Muscle of back (tissue), 3 donors: ENCODE measurements at regions not wholly inside any gene's neighbourhood (a gene's known extent, or its start where the extent isn't known, plus 50 kb on each side); places are given as distances from the start of the nearest gene placed in this dataset.
A peak's percentile ranks its signal among the peaks of the same experiment; 100 is the strongest.

Source experiments
- DNase-seq, 3 donors: peaks; one replicate each; pipeline versions ENCODE4 v3.0.0 to v3.0.0-alpha.2; 2013

DNA sequence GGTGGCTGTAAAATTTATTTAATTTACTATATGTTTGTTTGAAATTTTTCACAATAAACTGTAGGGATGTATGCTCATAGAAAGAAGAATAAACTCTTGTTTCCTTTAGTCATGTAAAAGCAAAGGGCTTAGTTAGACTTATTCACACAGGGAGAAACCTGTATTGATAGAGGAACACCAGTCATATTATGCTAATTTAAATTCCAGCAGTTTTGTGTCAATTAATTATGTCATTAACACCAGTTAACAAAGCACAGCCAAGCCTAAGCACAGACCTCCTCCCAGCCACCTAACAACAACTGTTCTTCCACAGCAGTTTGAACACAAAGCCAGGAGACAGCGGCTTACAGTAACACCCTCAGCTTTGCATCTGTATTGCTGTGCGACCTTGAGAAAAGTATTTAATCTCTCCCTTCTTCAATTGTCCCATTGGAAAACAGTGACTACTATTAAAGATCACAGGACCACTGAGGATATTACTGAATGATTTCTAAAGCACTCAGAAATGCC lies 260.8 kb upstream of the RRP15 start:
- DNase-seq: no peak

DNA sequence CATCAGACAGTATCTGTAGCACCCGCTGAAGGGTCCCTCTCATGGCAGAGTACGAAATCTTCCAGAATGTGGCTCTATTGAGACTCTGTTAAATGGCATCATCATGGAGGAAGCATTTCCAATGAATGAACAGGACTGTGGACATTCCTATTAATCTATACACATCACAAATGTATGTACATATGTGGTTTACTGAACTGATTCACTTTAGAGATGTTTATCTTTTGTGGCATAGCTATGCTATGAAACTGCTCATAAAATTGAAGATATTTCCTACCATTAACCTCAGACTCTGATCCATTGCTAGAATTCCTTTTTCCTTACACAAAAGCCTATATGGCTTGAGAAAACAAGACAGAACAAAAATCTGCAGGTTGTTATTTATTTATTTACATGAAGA lies 259.6 kb upstream of the RRP15 start:
- peak in 1 of 3 donors; percentile 45 for DNase-seq

DNA sequence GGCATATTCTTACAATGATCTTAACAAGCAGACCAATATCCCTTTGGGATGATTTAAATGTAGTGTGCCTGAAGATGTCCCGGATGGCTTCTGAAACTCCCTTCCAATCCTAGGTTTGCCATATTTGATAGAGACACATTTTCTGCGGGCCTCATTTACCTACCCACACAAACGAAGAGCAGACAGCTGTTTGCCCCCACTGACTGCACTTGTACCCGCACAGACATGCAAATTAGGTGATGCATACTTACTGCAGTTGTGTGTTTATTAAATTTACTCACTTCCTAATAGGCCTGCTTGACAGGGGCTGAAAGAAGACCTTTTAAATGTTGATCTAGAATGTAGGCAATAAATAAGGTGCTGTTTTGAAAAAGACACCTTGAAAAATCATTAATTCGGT lies 257.9 kb upstream of the RRP15 start:
- DNase-seq: no peak

DNA sequence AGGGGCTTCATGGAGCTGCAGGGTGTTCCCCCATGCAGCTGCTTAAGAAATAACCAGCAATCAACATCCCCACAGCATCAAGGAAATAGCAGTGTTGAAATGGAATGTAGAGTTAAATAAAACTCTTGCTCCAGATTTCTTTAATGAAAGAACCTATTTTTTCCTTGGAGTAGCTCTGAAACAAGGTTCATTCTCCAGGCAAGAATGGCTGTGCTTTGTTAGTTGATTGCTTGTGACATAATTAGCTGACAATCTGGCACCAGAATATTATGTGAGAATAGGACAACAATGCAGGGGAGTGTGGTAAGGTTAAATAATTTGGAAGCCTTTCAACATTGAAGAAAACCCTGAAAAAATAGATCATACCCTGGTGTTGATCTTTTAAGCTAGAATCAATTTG lies 254.2 kb upstream of the RRP15 start:
- DNase-seq: no peak

DNA sequence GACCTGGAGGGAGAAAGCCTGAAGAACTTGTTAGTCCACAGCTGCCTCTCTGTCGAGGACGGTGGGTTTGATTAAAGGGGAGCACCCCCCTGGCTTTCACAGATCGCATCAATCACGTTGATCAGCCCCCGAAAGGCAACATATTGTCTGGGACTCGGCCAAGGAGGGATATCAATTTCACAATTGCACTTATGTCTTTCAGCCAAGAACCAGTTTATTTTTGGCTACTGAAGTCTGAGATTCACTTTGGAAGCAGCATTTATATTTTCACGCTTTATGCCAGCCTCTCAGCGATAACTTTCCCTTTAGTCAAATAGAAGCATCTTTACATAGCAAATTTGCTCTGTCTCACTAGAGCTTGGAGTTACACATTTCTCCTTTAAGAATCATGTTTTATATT lies 253.2 kb upstream of the RRP15 start:
- DNase-seq: peak in 2 of 3 donors; percentile 6 to 7

DNA sequence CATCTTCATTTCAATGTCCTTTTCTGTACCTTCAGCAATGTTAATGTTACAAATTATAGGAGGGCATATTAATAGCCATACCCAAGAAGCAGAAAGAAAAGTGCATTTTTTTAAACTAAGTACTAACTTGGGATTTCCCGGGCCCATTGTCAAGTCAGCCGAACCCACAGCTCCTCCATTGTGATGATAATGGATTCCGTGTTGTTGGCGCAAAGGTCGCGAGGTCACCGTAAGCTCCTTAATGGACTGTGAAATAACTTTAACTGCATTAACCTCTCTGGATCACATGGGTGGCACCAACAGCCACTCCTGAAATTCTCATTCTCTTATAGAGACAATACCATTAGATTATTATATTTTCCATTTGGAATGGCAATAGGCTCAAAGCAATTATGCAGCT lies 250.6 kb upstream of the RRP15 start:
- no peak for DNase-seq

DNA sequence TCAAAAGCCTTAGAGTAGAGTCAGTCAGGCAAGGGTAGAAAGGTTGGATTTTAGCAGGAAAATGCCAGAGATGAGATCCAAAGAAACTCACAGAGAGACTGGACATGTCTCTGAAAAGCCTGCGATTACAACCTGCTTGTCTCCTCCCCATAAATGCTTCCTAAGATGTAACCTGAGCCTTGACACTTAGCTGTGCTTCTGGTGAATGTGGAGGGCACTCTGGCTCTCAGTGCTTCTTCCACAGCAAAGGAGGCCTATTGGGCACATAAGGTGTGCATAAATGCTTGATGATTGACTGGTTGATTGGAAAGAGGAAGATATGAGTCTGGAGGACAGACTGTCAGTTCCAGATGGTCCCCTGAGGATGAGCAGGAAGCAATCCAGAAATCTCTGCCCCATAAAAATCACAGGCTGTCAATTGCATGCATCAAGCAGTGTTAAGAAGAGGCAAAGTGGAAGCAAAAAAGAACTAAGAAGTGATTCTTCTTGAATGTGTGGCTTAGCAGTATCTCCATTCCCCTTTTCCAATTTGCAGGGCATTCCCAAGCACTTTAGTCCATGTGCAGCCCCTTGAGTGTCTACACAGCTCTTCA lies 236.2 kb upstream of the RRP15 start:
- DNase-seq: no peak

DNA sequence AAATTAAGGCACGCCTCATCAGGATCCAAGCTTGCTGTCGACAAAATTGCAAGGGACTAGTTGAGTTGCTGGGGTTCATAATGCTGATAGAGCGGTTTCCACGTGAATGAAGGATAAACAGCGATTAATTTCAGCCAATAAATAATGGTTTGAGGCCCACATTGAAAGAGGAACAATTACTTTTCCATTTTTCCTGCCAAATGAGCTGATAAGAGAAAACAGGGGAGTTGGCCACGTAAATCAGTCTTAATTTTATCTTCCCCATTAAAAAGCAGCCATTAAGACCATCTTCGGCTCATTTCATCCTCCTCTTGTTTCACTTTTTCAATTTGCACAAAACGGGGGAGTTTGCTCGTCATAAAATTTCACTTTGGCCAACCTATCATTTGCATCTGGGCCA lies 235.5 kb upstream of the RRP15 start:
- no peak for DNase-seq

DNA sequence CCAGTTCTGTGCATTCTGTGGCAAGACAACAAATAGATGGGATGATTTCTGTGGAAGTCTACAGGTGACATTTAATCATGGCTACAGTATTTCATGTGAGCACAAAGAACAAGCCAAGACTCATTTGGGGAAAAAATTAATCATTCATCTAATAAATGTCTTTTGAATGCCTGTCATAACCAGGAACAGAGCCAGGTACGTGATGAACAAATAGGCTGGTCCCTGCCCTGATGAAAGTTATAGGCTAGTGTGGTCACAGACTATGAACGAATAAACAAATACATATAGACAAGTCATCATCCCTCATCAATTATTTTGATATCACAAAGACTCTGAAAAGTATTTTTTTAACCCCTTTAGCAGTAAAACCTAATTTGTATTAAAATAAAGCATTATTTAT lies 226.4 kb upstream of the RRP15 start:
- DNase-seq: no peak

DNA sequence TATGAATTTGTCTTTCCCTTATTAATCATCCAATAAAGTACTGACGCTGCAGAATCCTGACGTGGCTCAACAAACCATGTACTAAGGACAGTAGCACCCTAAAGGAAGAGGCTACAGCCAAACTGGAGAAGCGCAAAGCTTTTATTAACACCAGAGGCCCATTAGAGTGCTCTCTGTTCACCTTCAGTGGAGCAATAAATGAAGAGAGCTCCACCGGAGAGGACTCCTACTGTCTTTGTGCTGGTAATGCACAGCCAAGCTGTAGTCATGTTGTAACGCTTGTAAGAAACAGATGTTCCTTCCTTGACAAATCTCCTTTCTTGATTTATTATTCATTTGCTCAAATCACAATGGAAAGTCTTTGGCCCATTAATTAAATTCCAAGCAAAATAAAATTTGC lies 220.7 kb upstream of the RRP15 start:
- DNase-seq: no peak

DNA sequence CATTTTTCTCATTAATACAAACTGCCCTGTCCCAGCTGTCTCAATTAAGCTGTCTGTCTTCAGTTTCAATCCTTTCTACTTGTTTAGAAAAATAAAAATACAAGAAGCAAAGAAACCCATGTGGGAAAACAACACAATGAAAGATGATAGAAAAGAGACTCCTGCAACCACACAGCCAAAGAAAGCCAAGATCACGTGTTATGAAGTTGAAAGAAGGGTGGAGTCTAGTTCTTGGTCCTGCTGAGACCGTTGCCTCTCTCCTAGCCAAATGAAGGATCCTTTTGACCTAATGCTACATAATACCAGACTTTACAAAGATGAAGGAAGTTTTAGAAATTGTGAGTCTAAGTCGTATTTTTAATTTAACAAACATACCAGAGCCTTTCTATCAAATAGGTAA lies 218.8 kb upstream of the RRP15 start:
- no peak for DNase-seq

DNA sequence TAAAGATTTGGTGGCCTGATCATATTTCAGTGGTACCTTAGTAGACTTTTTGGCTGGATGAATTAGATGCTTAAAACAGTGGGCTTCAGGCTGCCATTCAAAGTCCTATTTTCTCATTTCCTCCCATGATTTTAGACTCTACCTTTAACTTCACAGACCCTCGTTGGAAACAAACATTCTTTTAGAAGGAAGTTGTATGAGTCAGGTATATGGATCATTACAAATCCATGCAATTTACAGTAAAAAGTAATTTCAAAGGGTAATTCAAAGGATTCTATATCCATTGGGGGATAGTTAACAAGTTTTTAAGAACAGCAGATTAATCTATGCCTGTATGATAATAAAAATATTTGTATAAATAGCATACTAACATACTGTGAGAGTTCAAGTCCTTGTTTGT lies 216.9 kb upstream of the RRP15 start:
- no peak for DNase-seq

DNA sequence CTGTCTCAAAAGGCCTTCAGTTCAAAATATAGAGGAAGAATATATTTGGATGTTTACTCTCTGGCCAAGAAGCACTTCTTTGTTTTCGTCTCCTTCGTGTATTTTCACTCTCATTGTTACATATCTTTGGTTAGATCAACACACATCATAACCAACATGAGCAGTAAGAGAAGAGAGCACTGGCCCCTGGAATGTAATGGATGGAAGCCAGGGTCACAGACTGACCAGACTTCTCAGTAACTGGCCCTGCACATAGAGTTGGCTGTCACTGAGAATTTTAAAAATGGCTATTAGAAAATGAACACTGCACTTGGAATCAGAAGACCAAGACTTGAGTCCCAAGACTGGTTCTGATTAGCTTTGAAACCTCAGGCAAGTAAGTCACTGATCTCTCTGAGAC lies 215.9 kb upstream of the RRP15 start:
- no peak for DNase-seq

DNA sequence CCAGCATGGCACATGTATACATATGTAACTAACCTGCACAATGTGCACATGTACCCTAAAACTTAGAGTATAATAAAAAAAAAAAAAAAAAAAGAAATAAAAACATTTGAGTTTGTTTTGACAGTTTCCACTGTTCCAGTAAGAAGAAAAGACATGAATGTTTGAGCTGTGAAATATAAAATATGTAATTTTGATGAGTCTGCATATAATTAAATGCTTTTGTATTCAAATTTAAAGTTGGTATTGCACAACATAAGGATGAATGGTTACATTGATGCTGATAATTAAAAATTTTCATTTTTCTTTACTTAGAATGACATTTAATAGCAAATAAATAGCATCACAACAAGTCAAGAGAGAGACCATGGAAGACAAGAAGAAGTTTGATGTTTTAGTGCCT lies 212.0 kb upstream of the RRP15 start:
- no peak for DNase-seq

DNA sequence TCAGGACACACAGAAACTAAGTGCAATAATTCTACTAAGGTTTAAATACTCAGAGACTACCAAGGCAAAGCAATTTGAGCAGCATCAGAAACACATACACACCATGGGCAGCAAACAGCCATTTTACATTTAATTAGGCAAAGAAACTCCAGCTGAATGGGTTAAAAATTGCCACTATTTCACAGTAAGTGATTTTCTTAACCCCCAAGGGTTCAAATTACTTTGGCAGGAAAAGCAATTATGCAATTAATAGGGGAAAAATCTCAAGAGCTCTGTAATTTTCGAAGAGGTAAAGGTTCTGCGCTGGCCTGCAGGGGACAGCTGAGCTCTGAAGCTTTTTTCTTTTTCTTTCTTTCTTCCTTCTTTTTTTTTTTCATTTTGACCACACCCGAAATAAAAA lies 206.2 kb upstream of the RRP15 start:
- DNase-seq: no peak

DNA sequence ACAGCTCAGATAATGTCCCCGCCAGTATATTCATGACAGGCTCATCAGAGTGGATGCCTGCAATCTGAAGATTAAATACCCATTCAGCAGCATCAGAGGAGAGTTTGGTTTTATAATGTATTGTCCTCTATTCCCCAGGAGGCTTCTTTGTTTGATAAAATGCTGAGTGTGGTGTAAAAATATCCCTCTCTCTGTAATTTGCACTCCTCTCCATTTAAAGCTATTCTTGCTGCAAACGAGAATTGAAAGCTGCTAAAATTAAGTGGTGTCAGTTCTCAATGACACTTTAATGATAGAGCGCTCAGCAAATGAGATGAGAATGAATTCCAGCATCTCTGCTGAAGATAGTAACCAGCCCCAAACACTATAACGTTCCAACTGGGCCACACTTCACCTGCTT lies 205.7 kb upstream of the RRP15 start:
- no peak for DNase-seq

DNA sequence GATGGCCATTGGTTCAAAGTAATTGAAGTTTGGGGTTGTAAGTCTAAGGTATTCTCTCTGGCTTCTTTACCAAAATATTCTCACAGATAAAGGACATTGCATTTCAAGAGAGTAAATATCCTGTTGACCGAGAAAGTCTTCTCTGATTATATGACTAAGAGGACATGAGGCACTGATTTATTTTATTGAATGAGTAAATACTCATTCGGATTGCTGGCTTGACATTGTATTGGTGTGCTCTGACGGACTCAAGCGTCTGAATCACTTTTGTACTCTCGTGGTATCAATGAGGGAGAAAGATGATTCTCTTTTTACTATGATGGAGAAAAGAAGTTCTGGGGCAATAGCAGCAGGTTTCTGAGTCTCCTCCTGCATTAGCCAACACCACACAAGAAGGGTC lies 205.3 kb upstream of the RRP15 start:
- no peak for DNase-seq

DNA sequence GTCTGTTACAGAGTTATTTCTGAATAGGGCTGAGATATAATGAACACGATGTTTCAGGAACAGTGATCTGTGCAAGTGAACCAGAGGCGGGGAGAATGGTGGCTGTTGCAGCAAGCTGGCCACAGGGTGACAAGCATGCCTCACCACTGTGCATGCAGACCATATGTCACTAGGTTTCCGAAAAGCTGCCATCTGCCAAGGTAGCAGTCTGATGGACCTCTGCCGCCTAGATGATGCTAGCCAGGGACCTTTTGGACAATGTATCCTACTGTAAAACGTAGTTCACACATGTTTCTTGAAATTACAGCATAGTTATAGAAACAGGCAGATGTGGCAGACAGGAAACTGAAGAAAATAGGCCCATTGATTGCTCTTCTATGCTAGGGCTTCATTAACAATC lies 204.2 kb upstream of the RRP15 start:
- DNase-seq: no peak

DNA sequence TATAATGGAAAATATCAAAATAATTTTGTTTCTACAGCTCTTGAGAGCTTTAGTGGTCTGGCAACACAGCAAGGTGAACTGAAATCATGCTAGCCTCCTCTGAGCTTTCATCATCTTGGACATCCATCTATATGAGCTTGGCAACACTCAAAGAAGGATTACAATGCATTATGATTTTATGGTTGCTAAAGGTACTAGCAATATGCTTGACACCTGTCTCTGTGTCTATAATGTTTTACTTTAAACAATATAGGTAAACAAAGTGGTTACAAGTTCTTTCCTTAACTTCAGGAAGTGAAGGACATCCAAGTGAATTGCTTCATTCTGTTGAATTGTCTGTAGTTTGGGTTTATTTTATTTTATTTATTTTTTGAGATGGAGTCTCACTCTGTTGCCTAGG lies 203.7 kb upstream of the RRP15 start:
- DNase-seq: no peak

DNA sequence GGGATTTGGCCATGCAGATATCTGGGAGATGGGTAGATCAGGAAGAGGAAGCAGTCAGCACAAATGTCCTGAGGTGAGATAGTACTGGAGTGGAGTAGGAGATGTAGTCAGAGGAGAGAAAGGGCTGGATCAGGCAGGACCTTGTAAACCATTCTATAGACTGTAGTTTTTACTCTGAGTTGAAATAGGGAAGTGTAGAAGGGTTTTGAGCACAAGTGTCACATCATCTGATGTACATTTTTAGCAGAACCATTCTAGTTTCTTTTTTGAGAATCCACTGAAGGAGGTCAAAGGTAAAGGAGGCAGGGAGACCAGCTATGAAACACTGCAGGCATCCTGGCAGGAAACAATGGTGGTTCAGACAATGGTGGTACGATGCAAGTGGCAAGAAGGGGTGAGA lies 194.6 kb upstream of the RRP15 start:
- DNase-seq: no peak

DNA sequence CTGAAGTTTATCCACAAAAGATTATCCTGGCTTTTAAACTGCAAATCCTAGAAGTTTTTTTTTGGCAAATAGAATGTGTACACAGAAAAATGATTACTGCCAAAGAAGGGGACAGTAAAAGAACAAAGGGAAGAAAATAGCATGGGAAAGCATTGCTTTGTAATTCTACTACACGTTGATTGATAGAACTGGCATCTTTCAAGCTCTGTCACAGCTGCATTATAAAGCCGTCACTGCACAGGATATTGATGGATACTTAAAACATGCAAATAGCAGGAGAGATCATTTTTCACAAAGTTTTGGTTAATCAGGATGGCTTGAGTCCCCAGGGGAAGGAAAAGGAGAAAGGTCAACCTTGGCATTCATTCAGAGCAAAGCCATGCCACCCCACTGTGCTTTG lies 183.7 kb upstream of the RRP15 start:
- no peak for DNase-seq

DNA sequence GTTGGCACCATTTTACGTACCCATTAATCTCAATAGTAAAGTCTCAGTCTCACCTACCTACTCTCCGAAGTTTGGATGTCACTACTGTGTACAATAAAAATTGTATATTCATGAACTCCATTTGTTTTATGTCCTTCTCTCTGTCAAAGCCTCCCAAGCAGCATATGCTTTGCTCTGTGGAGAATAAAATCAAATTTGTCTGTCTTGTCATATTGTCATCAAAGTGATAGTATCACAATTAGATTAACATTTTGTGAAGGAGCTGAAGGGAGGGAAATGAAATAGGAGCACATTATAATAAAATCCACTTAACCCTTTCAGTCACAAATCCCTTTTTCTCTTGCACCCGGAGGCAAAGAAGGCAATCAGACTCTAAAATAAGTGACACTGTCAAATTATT lies 177.1 kb upstream of the RRP15 start:
- DNase-seq: no peak

DNA sequence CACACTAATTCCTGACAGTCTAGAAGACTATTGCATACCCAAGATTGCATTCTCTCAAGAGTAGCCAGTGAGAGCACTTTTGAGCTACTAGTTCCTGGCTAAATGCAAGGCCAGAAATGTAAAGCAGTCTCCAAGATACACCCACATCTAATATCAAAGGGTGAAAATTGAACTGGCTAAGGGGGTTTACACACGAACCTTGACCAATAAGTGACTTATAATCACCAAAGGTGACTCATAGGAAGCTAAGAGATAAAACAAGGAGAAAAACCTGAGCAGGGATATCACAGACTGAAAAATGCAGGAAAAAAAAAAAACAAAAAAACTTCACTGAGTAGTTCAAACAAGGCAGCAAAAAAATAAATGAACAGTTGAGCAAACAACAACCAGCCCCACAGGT lies 172.2 kb upstream of the RRP15 start:
- no peak for DNase-seq

DNA sequence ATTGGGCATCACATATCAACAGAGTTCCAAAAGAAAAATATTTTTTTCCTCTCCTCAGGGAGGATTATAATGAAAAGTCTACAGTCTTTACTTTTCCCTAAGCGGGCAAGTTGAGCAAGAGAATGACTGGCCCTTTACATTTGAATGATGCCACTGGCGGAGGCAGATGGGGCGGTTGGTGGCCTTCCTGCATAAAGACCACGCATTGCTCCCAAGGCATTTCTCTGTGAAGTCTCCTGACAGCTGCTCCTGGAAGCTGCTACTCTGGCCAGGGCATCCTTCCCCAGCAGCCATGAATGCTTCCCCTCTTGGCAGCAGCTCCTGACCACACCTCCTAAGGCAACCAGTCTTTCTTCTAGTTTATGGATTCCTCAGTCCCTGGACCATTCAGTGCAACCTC lies 161.1 kb upstream of the RRP15 start:
- peak in 1 of 3 donors; percentile 5 for DNase-seq

DNA sequence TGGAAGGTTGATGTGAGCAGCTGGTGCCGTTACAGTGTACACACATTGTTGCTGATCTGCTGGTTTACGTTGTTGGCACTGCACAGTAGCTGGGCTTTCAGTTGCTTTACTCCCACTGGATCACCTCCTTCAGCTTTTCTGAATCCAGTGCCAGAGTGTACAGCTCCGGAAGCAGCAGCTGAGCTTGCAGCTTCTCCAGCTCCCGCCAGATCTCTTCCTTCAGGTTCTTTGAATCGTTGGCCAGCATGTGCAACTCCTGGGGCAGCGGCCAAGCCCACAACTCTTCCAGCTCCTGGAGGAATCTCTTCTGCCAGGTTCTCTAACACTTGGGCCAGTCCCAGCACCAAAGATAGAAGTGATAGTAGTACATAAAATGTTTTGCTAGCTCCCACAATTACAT lies 149.7 kb upstream of the RRP15 start:
- peak in 1 of 3 donors; percentile 23 for DNase-seq
